Activated CD4-positive, alpha-beta T cell treated with anti-CD3 and anti-CD28 coated beads, Interleukin-2, amount 50 U/mL, for 24 hours (primary cell): ENCODE measurements at regions not wholly inside any gene's neighbourhood (a gene's known extent, or its start where the extent isn't known, plus 50 kb on each side); places are given as distances from the start of the nearest gene placed in this dataset.

Experiments used
- DNase-seq, 2 donors: peaks; one replicate each; pipeline ENCODE4 v3.0.0-alpha.2; 2020; ENCODE audit warnings: low read depth in 1 of 2, low spot score in 1 of 2

GRCh38 chr10:110432814-110433565 lies 64.7 kb upstream of the DUSP5 start:
- no peak for DNase-seq

- no peak for DNase-seq
Observed at GRCh38 chr10:110433740-110434139, 64.0 kb upstream of the DUSP5 start.

- no peak for DNase-seq
Observed at GRCh38 chr10:110434489-110435096, 63.1 kb upstream of the DUSP5 start.

- DNase-seq: no peak
Observed at GRCh38 chr10:110436554-110437350, 61.0 kb upstream of the DUSP5 start.

GRCh38 chr10:110437351-110437605 lies 60.4 kb upstream of the DUSP5 start:
- no peak for DNase-seq

GRCh38 chr10:110437761-110438341 lies 59.9 kb upstream of the DUSP5 start:
- no peak for DNase-seq

GRCh38 chr10:110442746-110443145 lies 55.0 kb upstream of the DUSP5 start:
- DNase-seq: no peak

GRCh38 chr10:110443239-110444003 lies 54.3 kb upstream of the DUSP5 start:
- no peak for DNase-seq

- DNase-seq: no peak
Observed at GRCh38 chr10:110444004-110444337, 53.7 kb upstream of the DUSP5 start.

- DNase-seq: no peak
Observed at GRCh38 chr10:110445871-110446270, 51.8 kb upstream of the DUSP5 start.

- DNase-seq: no peak
Observed at GRCh38 chr10:110446277-110446676, 51.4 kb upstream of the DUSP5 start.

GRCh38 chr10:110446954-110447608 lies 50.6 kb upstream of the DUSP5 start:
- DNase-seq: no peak

GRCh38 chr10:110447886-110448285 lies 49.8 kb upstream of the DUSP5 start:
- no peak for DNase-seq
